GM12878 (cell line): ENCODE measurements at regions not wholly inside any gene's neighbourhood (a gene's known extent, or its start where the extent isn't known, plus 50 kb on each side); places are given as distances from the start of the nearest gene placed in this dataset.

ENCODE experiments used
- ATAC-seq: fragments of 200-7000 bp; cut with Tn5 transposase; 3 replicates; pipeline ENCODE4 v1.9.1; 2020; ENCODE audit warnings: mild to moderate bottlenecking, moderate library complexity
- BruUV-seq: library from RNA; stranded (reverse); fragments of 400-500 nt; replicated peaks from 2 replicates; lab custom pipeline; 2021; lab: Mats Ljungman, UMichigan
- CTCF ChIA-PET: fragments of 300-600 bp; sonication (Branson Sonifier 250); formaldehyde crosslinking; extraction: SDS; loops from one replicate; lab custom pipeline; 2021; ENCODE audit warnings: inconsistent platforms; lab: Yijun Ruan, JAX
- POLR2A ChIA-PET: fragments of 350-600 bp; formaldehyde crosslinking; extraction: SDS; loops from one replicate; lab custom pipeline; 2021; ENCODE audit warnings: inconsistent platforms; lab: Charles Lee
- RAD21 ChIA-PET: fragments of 300-600 bp; sonication (Branson Sonifier 250); formaldehyde crosslinking; loops from one replicate; lab custom pipeline; 2023; ENCODE audit warnings: antibody characterized with exemption; ENCODE audit not compliant: unreplicated experiment; lab: Charles Lee
- SMC1A ChIA-PET: fragments of 300-600 bp; sonication (Branson Sonifier 250); formaldehyde crosslinking; loops from one replicate; lab custom pipeline; 2023; ENCODE audit not compliant: unreplicated experiment, uncharacterized antibody; lab: Charles Lee
- DNase-seq: peaks from one replicate; pipeline ENCODE4 v3.0.0-alpha.2; 2011; ENCODE audit warnings: low read depth, low spot score
- FAIRE-seq: peaks from 3 replicates; lab custom pipeline; 2011; peaks lifted over from hg19 to GRCh38; lab: Jason Lieb, UNC
- H2AFZ ChIP-seq: 2 replicates; pipeline ENCODE4 v1.6.0; 2011; ENCODE audit warnings: low read depth, low read length, control low read depth; ENCODE audit not compliant: control insufficient read depth
- H3K27ac ChIP-seq: 2 replicates; pipeline ENCODE4 v1.5.1; 2011; ENCODE audit warnings: control low read depth; ENCODE audit not compliant: control insufficient read depth, insufficient read depth
- H3K27me3 ChIP-seq, 2 experiments: replicated peaks in 1 of 2; 2 replicates each; pipeline versions ENCODE4 v1.6.0 to v1.6.1; 2011; ENCODE audit warnings: low read length in 1 of 2; ENCODE audit not compliant: control insufficient read depth in 2 of 2, insufficient read depth in 2 of 2
- H3K36me3 ChIP-seq, 2 experiments: 2 replicates each; pipeline ENCODE4 v1.5.1; 2011; ENCODE audit warnings: low read length in 1 of 2; ENCODE audit not compliant: control insufficient read depth in 2 of 2, insufficient read depth in 2 of 2
- H3K4me1 ChIP-seq: 2 replicates; pipeline ENCODE4 v1.6.1; 2011; ENCODE audit warnings: mild to moderate bottlenecking, low read length, moderate library complexity, mixed read lengths; ENCODE audit not compliant: control insufficient read depth, insufficient read depth
- H3K4me2 ChIP-seq: 2 replicates; pipeline ENCODE4 v1.6.0; 2011; ENCODE audit warnings: control low read depth; ENCODE audit not compliant: control insufficient read depth, insufficient read depth
- H3K4me3 ChIP-seq: fragments of 200-600 bp; sonication (generic); 2 replicates; pipeline ENCODE4 v1.5.1; 2016
- H3K79me2 ChIP-seq: 2 replicates; pipeline ENCODE4 v1.6.0; 2011; ENCODE audit warnings: low read length; ENCODE audit not compliant: control insufficient read depth, insufficient read depth
- H3K9ac ChIP-seq: 2 replicates; pipeline ENCODE4 v1.8.0; 2011; ENCODE audit warnings: low read length, control low read depth, mixed read lengths; ENCODE audit not compliant: control insufficient read depth, insufficient read depth
- H3K9me3 ChIP-seq: replicated peaks from 3 replicates; pipeline ENCODE4 v1.5.1; 2011; ENCODE audit warnings: mild to moderate bottlenecking, low read length; ENCODE audit not compliant: control insufficient read depth, insufficient read depth
- H4K20me1 ChIP-seq: 2 replicates; pipeline ENCODE4 v1.6.0; 2011; ENCODE audit not compliant: control insufficient read depth, insufficient read depth
- BACH1 ChIP-seq: fragments of 450-650 bp; IDR thresholded peaks from 2 replicates; pipeline ENCODE4 v1.6.1; 2017; ENCODE audit warnings: mild to moderate bottlenecking, borderline replicate concordance
- BCL3 ChIP-seq: IDR thresholded peaks from 2 replicates; pipeline ENCODE4 v1.6.1; 2011; ENCODE audit warnings: borderline replicate concordance, low read depth, mild to moderate bottlenecking, moderate library complexity, low read length; ENCODE audit not compliant: insufficient read depth, poor library complexity, severe bottlenecking
- BMI1 ChIP-seq: fragments of 450-650 bp; IDR thresholded peaks from 2 replicates; pipeline ENCODE4 v1.6.1; 2016; ENCODE audit warnings: mild to moderate bottlenecking, moderate library complexity, borderline replicate concordance
- CREM ChIP-seq: IDR thresholded peaks from 2 replicates; pipeline ENCODE4 v1.6.1; 2014; ENCODE audit warnings: antibody characterized with exemption, low read depth
- EED ChIP-seq: sonication (generic); IDR thresholded peaks from 2 replicates; pipeline ENCODE4 v1.6.1; 2016; ENCODE audit warnings: antibody characterized with exemption, low read depth
- ELK1 ChIP-seq: IDR thresholded peaks from 2 replicates; pipeline ENCODE4 v1.6.1; 2012; ENCODE audit warnings: low read depth, low read length, improper control_type of control experiment
- ESRRA ChIP-seq: IDR thresholded peaks from 2 replicates; pipeline ENCODE4 v1.6.1; 2012; ENCODE audit warnings: mild to moderate bottlenecking, low read length, improper control_type of control experiment
- FOS ChIP-seq: IDR thresholded peaks from 3 replicates; pipeline ENCODE4 v1.6.1; 2011; ENCODE audit warnings: borderline replicate concordance; ENCODE audit not compliant: insufficient read length; ENCODE audit errors: extremely low read depth
- FOXM1 ChIP-seq: IDR thresholded peaks from 2 replicates; pipeline ENCODE4 v1.6.1; 2012; ENCODE audit warnings: low read depth, mild to moderate bottlenecking, inconsistent platforms, low read length, moderate library complexity
- GABPA ChIP-seq: IDR thresholded peaks from 2 replicates; pipeline ENCODE4 v1.6.1; 2014; ENCODE audit warnings: antibody characterized with exemption, low read depth, mild to moderate bottlenecking, inconsistent platforms
- IRF4 ChIP-seq: IDR thresholded peaks from 2 replicates; pipeline ENCODE4 v1.6.1; 2011; ENCODE audit warnings: low read depth, low read length
- MEF2A ChIP-seq: IDR thresholded peaks from 2 replicates; pipeline ENCODE4 v1.6.1; 2011; ENCODE audit warnings: low read depth, mild to moderate bottlenecking, low read length, moderate library complexity; ENCODE audit not compliant: insufficient read depth
- MYB ChIP-seq: fragments of 150-350 bp; IDR thresholded peaks from 2 replicates; pipeline ENCODE4 v1.6.1; 2014; ENCODE audit warnings: mild to moderate bottlenecking, low read depth, low read length, borderline replicate concordance
- NFXL1 ChIP-seq: fragments of 450-650 bp; IDR thresholded peaks from 2 replicates; pipeline ENCODE4 v1.6.1; 2017; ENCODE audit warnings: antibody characterized with exemption, mild to moderate bottlenecking, borderline replicate concordance
- NRF1 ChIP-seq: conservative IDR thresholded peaks from 2 replicates; pipeline ENCODE4 v1.6.1; 2011; ENCODE audit warnings: mild to moderate bottlenecking, low read depth, low read length, improper control_type of control experiment
- RAD51 ChIP-seq: fragments of 450-650 bp; IDR thresholded peaks from 2 replicates; pipeline ENCODE4 v1.6.1; 2016; ENCODE audit warnings: moderate library complexity, mild to moderate bottlenecking, inconsistent platforms
- RB1 ChIP-seq: fragments of 450-650 bp; formaldehyde crosslinking; IDR thresholded peaks from 2 replicates; pipeline ENCODE4 v1.6.1; 2017; ENCODE audit warnings: mild to moderate bottlenecking, borderline replicate concordance
- SRF ChIP-seq, 2 experiments: IDR thresholded peaks; 2 replicates each; pipeline ENCODE4 v1.6.1; 2011; ENCODE audit warnings: low read depth in 2 of 2, low read length in 2 of 2, mild to moderate bottlenecking in 1 of 2, moderate library complexity in 1 of 2
- STAT1 ChIP-seq: fragments of 450-650 bp; conservative IDR thresholded peaks from 2 replicates; pipeline ENCODE4 v1.6.1; 2014; ENCODE audit warnings: antibody characterized with exemption, mild to moderate bottlenecking
- ZBTB33 ChIP-seq: fragments of 450-650 bp; IDR thresholded peaks from 2 replicates; pipeline ENCODE4 v1.6.1; 2017; ENCODE audit warnings: mild to moderate bottlenecking
- WGBS: methylation state at CpG from one replicate; pipeline ENCODE4 v1.1.6; 2016; ENCODE audit warnings: low lambda C conversion rate; ENCODE audit not compliant: insufficient replicate concordance, insufficient coverage; ENCODE audit errors: missing lambda C conversion rate; 5-methylcytosine and 5-hydroxymethylcytosine counted together
- in situ Hi-C: fragments of 300-500 bp; cut with MboI; formaldehyde crosslinking; loops from 9 replicates; pipeline ENCODE4 v1.14.3; 2018; ENCODE audit warnings: mixed read lengths
- intact Hi-C: fragments of 100-400 bp; cut with micrococcal nuclease; formaldehyde crosslinking; loops from one replicate; pipeline ENCODE4 v1.14.2; 2022; ENCODE audit not compliant: unreplicated experiment

- Histone ChIP-seq H4K20me1 (no peaks in the 10 kb centered on the region), H3K9ac (no peak overlapping the region), H3K9me3 (no peaks in the 10 kb centered on the region), H3K27me3 (peaks cover 0 to 1% of the 10 kb centered on the region in 2 experiments; a peak in 2 of 4 replicates), H3K4me3 (no peak overlapping the region), H3K36me3 (no peaks in the 10 kb centered on the region), H3K79me2 (no peaks in the 10 kb centered on the region), H3K4me2 (no peak overlapping the region), H3K27ac (no peak overlapping the region), H2AFZ (no peak overlapping the region), H3K4me1 (no peaks in the 10 kb centered on the region)
- TF ChIP-seq BACH1 (no peak), ZBTB33 (no peak), NFXL1 (no peak), CREM (no peak), EED (no peak), FOXM1 (no peak), BCL3 (no peak), STAT1 (no peak), RAD51 (no peak), FOS (no peak), SRF (IDR thresholded peaks at IDR 0.05; ENCODE audit: low read depth in 2 of 2, low read length in 2 of 2) (no peak), IRF4 (no peak), GABPA (no peak), ESRRA (no peak), ELK1 (no peak), BMI1 (no peak), MYB (no peak), NRF1 (no peak), MEF2A (no peak), RB1 (no peak)
- WGBS, result 13% methylated on average over 16 of the region's 16 CpGs
- ATAC-seq, result no peak
- SMC1A ChIA-PET, result no interaction called here
- intact Hi-C loops (no loop called here), in situ Hi-C loops (no loop called here)
- FAIRE-seq, result no peak
- CTCF ChIA-PET, result no interaction called here
- POLR2A ChIA-PET, result no interaction called here
- no peak for DNase-seq
- RAD21 ChIA-PET, result no interaction called here
- no TSS peak for BruUV-seq
Observed at GRCh38 chr6:167744681-167745669, 81.7 kb upstream of the AFDN start.
